DND-41 (cell line): ENCODE measurements at regions not wholly inside any gene's neighbourhood (a gene's known extent, or its start where the extent isn't known, plus 50 kb on each side); places are given as distances from the start of the nearest gene placed in this dataset.

Source experiments
- ATAC-seq: fragments of 200-7000 bp; cut with Tn5 transposase; 3 replicates; pipeline ENCODE4 v1.9.1; 2021; ENCODE audit warnings: low read depth; ENCODE audit not compliant: insufficient read depth
- DNase-seq: peaks from one replicate; pipeline ENCODE4 v3.0.0-alpha.2; 2020
- H2AFZ ChIP-seq: 2 replicates; pipeline ENCODE4 v1.6.0; 2012; ENCODE audit warnings: low read depth, low read length
- H3K27ac ChIP-seq: 2 replicates; pipeline ENCODE4 v1.5.1; 2012; ENCODE audit warnings: low read length, inconsistent platforms
- H3K27me3 ChIP-seq: fragments of 200-600 bp; sonication (generic); 2 replicates; pipeline ENCODE4 v1.6.0; 2012; ENCODE audit warnings: low read length, mild to moderate bottlenecking, inconsistent platforms; ENCODE audit not compliant: insufficient read depth, poor library complexity
- H3K36me3 ChIP-seq: 2 replicates; pipeline ENCODE4 v1.5.1; 2012; ENCODE audit warnings: low read length, inconsistent platforms; ENCODE audit not compliant: insufficient read depth
- H3K4me1 ChIP-seq: 2 replicates; pipeline ENCODE4 v1.5.1; 2012; ENCODE audit warnings: mild to moderate bottlenecking, low read length; ENCODE audit not compliant: insufficient read depth
- H3K4me2 ChIP-seq: 2 replicates; pipeline ENCODE4 v1.6.0; 2012; ENCODE audit warnings: mild to moderate bottlenecking, moderate library complexity, low read length, inconsistent platforms; ENCODE audit not compliant: insufficient read depth
- H3K4me3 ChIP-seq, 2 experiments: fragments of 200-600 bp in 1 of 2; shearing (Covaris generic) in 1 of 2; 2 replicates each; pipeline ENCODE4 v1.5.1; 2012 to 2016; ENCODE audit warnings: inconsistent platforms in 2 of 2, low read length in 2 of 2, mild to moderate bottlenecking in 2 of 2, low read depth in 1 of 2, moderate library complexity in 1 of 2
- H3K79me2 ChIP-seq: 2 replicates; pipeline ENCODE4 v1.6.0; 2012; ENCODE audit warnings: low read length, inconsistent platforms; ENCODE audit not compliant: insufficient read depth
- H3K9ac ChIP-seq: 2 replicates; pipeline ENCODE4 v1.6.0; 2012; ENCODE audit warnings: low read depth, mild to moderate bottlenecking, inconsistent platforms, low read length, moderate library complexity
- H3K9me3 ChIP-seq: 2 replicates; pipeline ENCODE4 v1.5.1; 2012; ENCODE audit warnings: low read length, moderate library complexity, mild to moderate bottlenecking, inconsistent platforms; ENCODE audit not compliant: insufficient read depth, severe bottlenecking
- H4K20me1 ChIP-seq: 2 replicates; pipeline ENCODE4 v1.6.0; 2012; ENCODE audit warnings: low read length; ENCODE audit not compliant: insufficient read depth
- EZH2 ChIP-seq: IDR thresholded peaks from 3 replicates; pipeline ENCODE4 v1.6.1; 2012; ENCODE audit warnings: borderline replicate concordance, low read depth, mild to moderate bottlenecking, moderate library complexity, low read length, inconsistent platforms; ENCODE audit not compliant: severe bottlenecking
- TF ChIP-seq, protein P1 (sequence below): IDR thresholded peaks from 2 replicates; pipeline ENCODE4 v1.5.1; 2012; ENCODE audit warnings: borderline replicate concordance, low read length, moderate library complexity, mild to moderate bottlenecking; ENCODE audit not compliant: poor library complexity, severe bottlenecking; ENCODE audit errors: extremely low read depth

DNA sequence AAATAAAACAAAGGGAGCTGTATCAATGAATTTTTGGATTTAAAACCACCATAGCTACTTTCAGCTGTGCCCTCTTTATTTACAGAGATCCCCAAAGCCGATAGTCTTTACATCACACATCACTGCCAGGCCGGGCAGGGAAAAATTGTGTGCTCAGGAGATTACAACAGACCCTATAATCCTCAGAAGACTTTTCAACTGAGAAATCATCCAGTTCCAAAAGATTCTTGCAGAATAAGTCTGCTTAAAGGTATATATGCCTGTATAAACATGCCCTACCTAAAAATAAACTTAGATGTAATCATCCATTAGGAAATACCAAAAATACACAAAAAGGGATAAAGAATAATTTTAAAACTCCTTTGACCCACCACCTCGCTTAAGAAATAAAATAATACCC is 70.1 kb upstream of the MAP1LC3B2 start:
- no peak overlapping the region for H2AFZ ChIP-seq

DNA sequence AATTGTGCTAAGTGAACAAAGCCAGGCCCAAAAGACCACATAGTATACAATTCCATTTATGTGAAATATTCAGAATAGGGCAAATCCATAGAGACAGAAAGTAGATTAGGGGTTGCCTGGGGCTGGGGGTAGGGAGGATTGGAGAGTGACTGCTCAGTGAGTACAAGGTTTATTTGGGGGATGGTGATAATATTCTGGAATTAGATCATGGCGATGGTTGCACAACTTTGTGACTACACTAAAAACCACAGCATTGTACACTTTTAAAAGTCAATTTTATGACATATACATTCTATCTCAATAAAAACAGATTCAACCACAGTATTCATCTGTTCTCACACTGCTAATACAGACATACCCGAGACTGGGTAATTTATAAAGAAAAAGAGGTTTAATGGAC is 68.7 kb upstream of the MAP1LC3B2 start:
- TF ChIP-seq, protein P1, sequence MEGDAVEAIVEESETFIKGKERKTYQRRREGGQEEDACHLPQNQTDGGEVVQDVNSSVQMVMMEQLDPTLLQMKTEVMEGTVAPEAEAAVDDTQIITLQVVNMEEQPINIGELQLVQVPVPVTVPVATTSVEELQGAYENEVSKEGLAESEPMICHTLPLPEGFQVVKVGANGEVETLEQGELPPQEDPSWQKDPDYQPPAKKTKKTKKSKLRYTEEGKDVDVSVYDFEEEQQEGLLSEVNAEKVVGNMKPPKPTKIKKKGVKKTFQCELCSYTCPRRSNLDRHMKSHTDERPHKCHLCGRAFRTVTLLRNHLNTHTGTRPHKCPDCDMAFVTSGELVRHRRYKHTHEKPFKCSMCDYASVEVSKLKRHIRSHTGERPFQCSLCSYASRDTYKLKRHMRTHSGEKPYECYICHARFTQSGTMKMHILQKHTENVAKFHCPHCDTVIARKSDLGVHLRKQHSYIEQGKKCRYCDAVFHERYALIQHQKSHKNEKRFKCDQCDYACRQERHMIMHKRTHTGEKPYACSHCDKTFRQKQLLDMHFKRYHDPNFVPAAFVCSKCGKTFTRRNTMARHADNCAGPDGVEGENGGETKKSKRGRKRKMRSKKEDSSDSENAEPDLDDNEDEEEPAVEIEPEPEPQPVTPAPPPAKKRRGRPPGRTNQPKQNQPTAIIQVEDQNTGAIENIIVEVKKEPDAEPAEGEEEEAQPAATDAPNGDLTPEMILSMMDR, result no peak
- TF ChIP-seq EZH2, result no peak
- Histone ChIP-seq H3K9me3 (peaks cover 4% of the 10 kb centered on the region), H3K4me1 (no peaks in the 10 kb centered on the region), H3K36me3 (no peaks in the 10 kb centered on the region), H3K27ac (no peak overlapping the region), H4K20me1 (no peaks in the 10 kb centered on the region), H2AFZ (no peak overlapping the region), H3K4me3 (no peak overlapping the region), H3K27me3 (no peaks in the 10 kb centered on the region), H3K9ac (no peak overlapping the region), H3K79me2 (no peaks in the 10 kb centered on the region), H3K4me2 (no peak overlapping the region)
- no peak for ATAC-seq
- no peak for DNase-seq

More for the DNA sequence above, 70.1 kb upstream of the MAP1LC3B2 start:
- TF ChIP-seq EZH2, result no peak
- TF ChIP-seq, protein P1, result no peak
- no peak overlapping the region for H3K27ac ChIP-seq
- no peak overlapping the region for H3K4me2 ChIP-seq
- no peaks in the 10 kb centered on the region for H3K27me3 ChIP-seq
- ATAC-seq (no peak), DNase-seq (no peak)
- no peaks in the 10 kb centered on the region for H3K4me1 ChIP-seq
- H3K9ac ChIP-seq, result no peak overlapping the region
- no peaks in the 10 kb centered on the region for H3K36me3 ChIP-seq
- no peaks in the 10 kb centered on the region for H3K79me2 ChIP-seq
- H3K9me3 ChIP-seq, result peaks cover 4% of the 10 kb centered on the region
- H4K20me1 ChIP-seq, result no peaks in the 10 kb centered on the region
- H3K4me3 ChIP-seq, result no peak overlapping the region

DNA sequence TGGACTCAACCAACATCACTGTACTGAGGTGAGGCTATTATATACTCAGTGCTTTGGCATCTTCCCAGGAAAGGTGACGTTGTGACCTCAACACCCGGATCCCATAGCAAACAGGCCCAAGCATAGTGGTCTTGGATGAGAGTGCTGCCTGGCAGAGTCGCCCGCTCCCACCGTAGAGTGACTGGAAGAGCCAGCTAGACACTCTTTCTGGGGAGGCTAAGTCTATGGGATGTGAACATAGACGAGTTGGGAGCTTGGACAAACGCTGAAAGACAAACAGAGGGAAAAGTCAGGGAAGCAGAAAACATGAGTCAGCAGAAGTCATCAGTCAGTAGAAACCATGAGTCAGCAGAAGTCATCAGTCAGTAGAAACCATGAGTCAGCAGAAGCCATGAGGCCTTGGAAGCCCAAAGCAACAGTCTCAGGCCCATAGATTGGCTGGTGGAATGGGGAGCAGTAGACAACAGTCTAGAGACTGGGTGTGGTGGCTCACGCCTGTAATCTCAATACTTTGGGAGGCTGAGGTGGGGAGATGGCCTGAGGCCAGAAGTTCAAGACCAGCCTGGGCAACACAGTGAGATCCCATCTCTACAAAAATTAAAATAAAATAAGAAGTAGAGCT is 66.4 kb upstream of the MAP1LC3B2 start:
- Histone ChIP-seq H3K27ac (peak overlapping the region; percentile 18; the same call in 1 of the 2 replicates), H3K9ac (no peak overlapping the region), H3K79me2 (no peaks in the 10 kb centered on the region), H3K4me2 (no peak overlapping the region), H4K20me1 (no peaks in the 10 kb centered on the region), H2AFZ (no peak overlapping the region), H3K36me3 (no peaks in the 10 kb centered on the region), H3K27me3 (no peaks in the 10 kb centered on the region), H3K9me3 (peaks cover under 1% of the 10 kb centered on the region), H3K4me3 (no peak overlapping the region), H3K4me1 (no peaks in the 10 kb centered on the region)
- DNase-seq, result peak; percentile 38
- ATAC-seq, result peak; percentile 56; the same call in 1 of the 3 replicates
- no peak for TF ChIP-seq EZH2
- TF ChIP-seq, protein P1, result no peak

DNA sequence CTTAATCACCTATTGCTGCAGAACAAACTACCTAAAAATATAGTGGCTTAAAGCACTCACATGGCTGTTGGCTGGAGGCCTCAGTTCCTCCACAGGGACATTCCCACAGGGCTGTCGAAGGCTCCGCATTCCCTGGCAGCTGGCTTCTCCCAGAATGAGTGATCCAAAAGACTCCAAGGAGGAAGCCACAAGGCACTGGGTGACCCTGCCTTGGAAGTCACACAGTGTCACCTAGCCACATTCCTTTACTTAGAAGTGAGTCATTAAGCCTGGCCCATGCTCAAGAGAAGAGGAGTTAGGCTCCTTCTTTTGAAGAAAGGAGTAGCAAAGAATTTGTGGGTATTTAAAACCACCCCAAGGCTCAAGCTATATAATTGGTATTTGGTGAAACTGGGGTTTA is 63.9 kb upstream of the MAP1LC3B2 start:
- Histone ChIP-seq H2AFZ (no peak overlapping the region), H3K4me1 (no peaks in the 10 kb centered on the region), H3K4me2 (no peak overlapping the region), H3K27ac (no peak overlapping the region), H3K79me2 (no peaks in the 10 kb centered on the region), H3K36me3 (no peaks in the 10 kb centered on the region), H4K20me1 (no peaks in the 10 kb centered on the region), H3K9me3 (no peaks in the 10 kb centered on the region), H3K27me3 (no peaks in the 10 kb centered on the region), H3K4me3 (no peak overlapping the region), H3K9ac (no peak overlapping the region)
- TF ChIP-seq, protein P1, result no peak
- no peak for TF ChIP-seq EZH2
- DNase-seq (no peak), ATAC-seq (no peak)
